IPS-NIHi7 (cell line): ENCODE measurements at regions not wholly inside any gene's neighbourhood (a gene's known extent, or its start where the extent isn't known, plus 50 kb on each side); places are given as distances from the start of the nearest gene placed in this dataset.

Experiments used
- DNase-seq: peaks from one replicate; pipeline ENCODE4 v3.0.0; 2012; ENCODE audit warnings: mixed read lengths; ENCODE audit errors: extremely low spot score

- DNase-seq = no peak
These were observed 55.2 kb upstream of the KCNH8 start for GRCh38 chr3:19093084-19093483.

- no peak for DNase-seq
These were observed 70.9 kb upstream of the KCNH8 start for GRCh38 chr3:19077388-19077787.

- no peak for DNase-seq
These were observed 73.3 kb upstream of the KCNH8 start for GRCh38 chr3:19075037-19075436.

- DNase-seq = peak; percentile 56
These were observed 73.9 kb upstream of the KCNH8 start for GRCh38 chr3:19074257-19074900.

GRCh38 chr3:19073341-19074105, 74.8 kb upstream of the KCNH8 start:
- DNase-seq = no peak

- no peak for DNase-seq
These were observed 78.0 kb upstream of the KCNH8 start for GRCh38 chr3:19070325-19070724.

GRCh38 chr3:19065027-19065426, 83.3 kb upstream of the KCNH8 start:
- DNase-seq = peak; percentile 16

- no peak for DNase-seq
These were observed 84.4 kb upstream of the KCNH8 start for GRCh38 chr3:19063936-19064335.

GRCh38 chr3:19060404-19060803, 87.9 kb upstream of the KCNH8 start:
- no peak for DNase-seq

- DNase-seq = no peak
These were observed 95.4 kb upstream of the KCNH8 start for GRCh38 chr3:19052874-19053273.

GRCh38 chr3:19046440-19046839, 101.9 kb upstream of the KCNH8 start:
- no peak for DNase-seq

GRCh38 chr3:19030522-19030839, 117.8 kb upstream of the KCNH8 start:
- peak; percentile 10 for DNase-seq

- no peak for DNase-seq
These were observed 118.3 kb upstream of the KCNH8 start for GRCh38 chr3:19029837-19030521.

- DNase-seq = no peak
These were observed 122.9 kb upstream of the KCNH8 start for GRCh38 chr3:19025441-19025840.

- DNase-seq = no peak
These were observed 125.8 kb upstream of the KCNH8 start for GRCh38 chr3:19022546-19022945.

GRCh38 chr3:19016851-19017250, 131.5 kb upstream of the KCNH8 start:
- no peak for DNase-seq

GRCh38 chr3:19013879-19014278, 134.4 kb upstream of the KCNH8 start:
- DNase-seq = peak; percentile 45

- DNase-seq = no peak
These were observed 135.5 kb upstream of the KCNH8 start for GRCh38 chr3:19012846-19013245.

- DNase-seq = no peak
These were observed 145.7 kb upstream of the KCNH8 start for GRCh38 chr3:19002606-19003005.

GRCh38 chr3:18998069-18998468, 150.2 kb upstream of the KCNH8 start:
- no peak for DNase-seq

- DNase-seq = no peak
These were observed 155.6 kb upstream of the KCNH8 start for GRCh38 chr3:18992709-18993108.

- DNase-seq = no peak
These were observed 159.0 kb upstream of the KCNH8 start for GRCh38 chr3:18989237-18989795.
